Astrocyte of the hippocampus (primary cell): ENCODE measurements at regions not wholly inside any gene's neighbourhood (a gene's known extent, or its start where the extent isn't known, plus 50 kb on each side); places are given as distances from the start of the nearest gene placed in this dataset.

Experiments
- DNase-seq: peaks from one replicate; pipeline ENCODE4 v3.0.0; 2011; ENCODE audit warnings: low read depth, low spot score

- no peak for DNase-seq
Measured at GRCh38 chr5:56322592-56322991, 89.5 kb upstream of the ANKRD55 start.

DNA sequence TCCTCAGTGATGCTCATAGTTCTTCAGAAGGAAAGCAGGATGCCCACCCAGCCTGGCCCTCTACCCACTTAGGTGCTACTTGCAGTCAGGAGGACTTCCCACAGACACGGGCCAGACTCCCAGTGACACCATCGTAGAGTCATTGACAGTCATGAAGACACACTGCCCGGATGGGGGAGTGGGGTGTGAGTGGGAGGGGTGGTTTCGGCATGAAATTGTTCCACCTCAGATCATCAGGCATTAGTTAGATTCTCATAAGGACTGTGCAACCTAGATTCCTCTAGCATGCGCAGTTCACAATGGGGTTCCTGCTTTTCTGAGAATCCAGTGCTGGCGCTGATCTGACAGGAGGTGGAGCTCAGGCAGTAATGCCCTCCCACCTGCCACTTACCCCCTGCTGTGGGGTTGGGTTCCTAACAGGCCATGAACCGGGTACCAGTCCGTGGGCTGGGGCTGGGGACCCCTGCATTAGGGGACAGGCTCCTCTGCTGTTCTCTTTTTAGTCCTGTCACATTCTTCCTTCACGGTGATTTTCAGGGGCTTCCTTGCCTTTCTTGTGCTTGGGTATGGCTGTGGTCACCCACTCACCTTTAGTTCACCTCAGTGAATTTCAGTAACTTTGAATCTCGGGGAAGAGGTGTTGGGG, 88.2 kb upstream of the ANKRD55 start:
- DNase-seq, result no peak

DNA sequence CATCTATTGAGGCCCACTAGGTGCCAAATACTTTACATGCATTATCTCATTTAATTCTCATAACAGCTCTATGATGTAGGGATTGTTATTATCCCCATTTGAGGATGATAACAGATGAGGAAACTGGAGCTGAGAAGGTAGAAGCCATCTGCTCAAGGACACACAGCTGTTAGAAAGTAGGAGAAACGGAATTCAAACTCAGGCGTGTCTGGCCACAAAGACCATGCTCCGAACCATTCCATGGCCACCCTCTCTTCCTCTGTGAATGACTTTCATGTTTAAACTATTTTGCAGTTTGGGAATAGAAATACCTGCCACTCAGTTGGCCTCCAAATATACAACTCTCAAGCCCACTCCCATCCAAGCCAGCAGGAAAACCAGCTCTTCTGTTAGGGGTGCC, 87.6 kb upstream of the ANKRD55 start:
- no peak for DNase-seq

- DNase-seq, result no peak
Measured at GRCh38 chr5:56319526-56320181, 86.5 kb upstream of the ANKRD55 start.

DNA sequence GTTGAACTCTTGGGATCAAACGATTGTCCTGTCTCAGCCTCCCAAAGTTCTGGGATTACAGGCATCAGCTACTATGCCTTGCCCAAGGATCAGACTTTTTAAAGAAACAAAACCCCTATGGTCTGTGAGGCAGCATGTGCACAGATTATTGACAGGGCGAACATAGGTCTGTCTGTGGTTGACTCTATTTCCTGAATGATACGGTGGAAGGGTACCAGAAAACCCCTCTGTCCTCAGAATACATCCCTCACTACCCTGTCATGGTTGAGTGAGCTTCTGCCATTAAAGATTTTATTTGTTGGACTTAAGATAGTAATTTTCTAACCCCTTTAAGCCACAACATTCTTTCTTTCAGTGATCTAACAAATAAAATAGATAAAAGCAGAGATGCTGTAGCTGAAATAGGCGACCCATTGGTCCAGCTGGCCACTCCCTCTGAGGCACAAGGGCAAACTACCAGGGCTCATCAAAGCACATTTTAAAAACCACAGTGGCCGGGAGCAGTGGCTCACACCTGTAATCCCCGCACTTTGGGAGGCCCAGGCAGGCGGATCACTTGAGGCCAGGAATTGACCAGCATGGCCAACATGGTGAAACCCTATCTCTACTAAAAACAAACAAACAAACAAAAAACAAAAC, 84.9 kb upstream of the ANKRD55 start:
- DNase-seq, result no peak

- no peak for DNase-seq
Measured at GRCh38 chr5:56316299-56316994, 83.3 kb upstream of the ANKRD55 start.

DNA sequence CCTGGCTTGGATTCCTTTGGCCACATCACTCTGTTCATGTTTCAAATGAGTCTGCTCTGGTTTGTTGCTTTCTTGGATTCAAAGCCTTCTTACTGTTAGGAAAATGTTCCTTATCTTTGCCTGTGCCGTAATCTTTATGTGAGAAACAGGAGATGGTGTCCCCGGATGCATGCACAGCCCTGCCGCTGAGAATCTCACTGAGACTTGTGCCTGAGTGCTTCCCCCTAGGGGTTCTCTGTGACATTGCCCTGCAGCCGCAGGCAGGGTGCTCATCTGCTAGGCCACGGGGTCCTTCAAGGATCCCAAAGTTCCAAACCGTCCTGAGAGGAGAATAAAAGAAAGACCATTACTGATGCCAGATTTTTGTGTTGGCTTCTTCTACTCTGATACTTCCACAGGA, 81.4 kb upstream of the ANKRD55 start:
- DNase-seq, result no peak

- no peak for DNase-seq
Measured at GRCh38 chr5:56313596-56313995, 80.5 kb upstream of the ANKRD55 start.

DNA sequence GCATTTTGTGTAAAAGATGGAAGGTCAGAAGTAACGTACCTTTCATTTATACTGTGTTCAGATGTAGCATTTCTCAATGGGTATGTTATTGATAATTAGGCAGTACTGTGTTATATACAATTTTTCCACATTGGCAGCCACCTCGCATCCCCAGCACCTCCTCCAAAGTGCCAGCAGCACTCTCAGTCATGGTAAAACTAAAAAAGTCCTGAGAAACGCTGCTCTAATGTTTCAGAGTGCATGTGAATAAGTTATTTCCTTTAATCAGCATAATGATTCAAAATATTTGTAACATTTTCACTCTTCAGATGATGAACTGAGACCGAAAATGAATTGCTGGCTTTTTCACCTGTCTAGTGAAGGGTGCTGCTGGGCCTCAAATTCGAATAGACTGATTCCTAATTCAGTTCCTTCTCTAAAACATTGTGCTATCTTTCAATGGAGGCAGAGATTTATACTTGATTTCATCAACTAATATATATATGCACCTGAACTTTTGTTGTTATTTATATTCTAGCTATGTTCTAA, 79.9 kb upstream of the ANKRD55 start:
- no peak for DNase-seq

- DNase-seq, result no peak
Measured at GRCh38 chr5:56311306-56311905, 78.3 kb upstream of the ANKRD55 start.

- no peak for DNase-seq
Measured at GRCh38 chr5:56310711-56311204, 77.6 kb upstream of the ANKRD55 start.

GRCh38 chr5:56309262-56309826, 76.2 kb upstream of the ANKRD55 start:
- no peak for DNase-seq

- no peak for DNase-seq
Measured at GRCh38 chr5:56307714-56308333, 74.7 kb upstream of the ANKRD55 start.

- no peak for DNase-seq
Measured at GRCh38 chr5:56306433-56307150, 73.5 kb upstream of the ANKRD55 start.

DNA sequence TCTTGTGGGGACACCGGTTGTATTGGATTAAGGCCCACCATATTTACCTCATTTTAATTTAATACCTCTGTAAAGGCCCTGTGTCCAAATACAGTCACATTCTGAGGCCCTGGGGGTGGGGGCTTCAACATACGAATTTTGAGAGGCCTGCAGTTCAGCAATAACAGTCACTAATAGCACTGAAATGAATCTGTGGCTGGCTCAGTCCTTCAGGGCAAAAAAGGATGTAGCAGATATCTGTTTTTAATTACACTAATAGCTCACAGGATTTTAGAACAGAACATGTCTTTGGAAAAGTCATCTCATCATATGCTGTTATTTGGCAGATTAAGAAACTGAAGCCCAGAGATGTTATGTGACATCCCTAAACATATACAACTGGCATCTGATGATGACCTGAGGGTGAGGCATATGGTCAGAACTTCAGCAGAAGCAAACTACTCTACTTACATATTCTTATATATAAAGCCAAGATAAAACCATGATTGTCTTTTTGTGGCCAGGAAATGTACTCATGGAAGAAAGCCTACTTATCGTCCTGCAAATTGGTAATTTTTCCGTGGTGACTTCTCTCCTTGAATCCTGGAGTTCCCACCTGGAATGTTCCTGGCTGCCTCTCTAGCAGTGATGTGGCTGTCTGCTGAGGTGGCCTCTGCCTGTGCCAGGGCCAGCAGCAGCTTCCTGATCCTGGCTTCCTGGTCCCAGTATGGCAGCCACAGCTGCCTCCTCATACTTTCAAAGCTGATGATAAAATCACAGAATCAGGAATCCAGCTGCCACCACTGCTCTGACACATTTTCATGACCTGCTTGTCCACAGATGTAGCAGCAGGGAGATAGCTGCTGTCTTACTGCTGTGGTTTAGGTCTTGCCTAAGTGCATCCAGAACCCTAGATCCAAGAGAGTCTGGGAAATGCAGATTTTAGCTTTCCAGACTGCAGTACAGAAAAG, 72.1 kb upstream of the ANKRD55 start:
- DNase-seq, result no peak

GRCh38 chr5:56303511-56303910, 70.4 kb upstream of the ANKRD55 start:
- no peak for DNase-seq

DNA sequence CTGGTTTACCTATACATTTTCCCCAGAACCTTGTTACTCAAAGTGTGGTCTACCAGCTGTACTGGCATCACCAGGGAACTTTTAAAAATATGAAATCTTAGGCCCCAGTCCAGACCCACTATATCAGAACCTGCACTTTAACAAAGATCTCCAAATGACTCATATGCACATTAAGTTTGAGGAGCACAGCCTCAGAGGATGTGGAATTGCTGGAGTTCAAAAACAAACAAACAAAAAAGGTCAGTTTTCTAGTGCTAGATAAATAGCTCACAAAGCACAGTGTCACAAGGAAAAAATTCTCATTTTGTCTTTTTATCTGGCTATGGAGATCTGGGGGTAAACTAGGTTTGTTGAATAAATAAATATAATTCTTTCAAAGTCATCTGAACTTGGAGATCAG, 68.9 kb upstream of the ANKRD55 start:
- DNase-seq, result peak; percentile 49

- no peak for DNase-seq
Measured at GRCh38 chr5:56301069-56301468, 67.9 kb upstream of the ANKRD55 start.

DNA sequence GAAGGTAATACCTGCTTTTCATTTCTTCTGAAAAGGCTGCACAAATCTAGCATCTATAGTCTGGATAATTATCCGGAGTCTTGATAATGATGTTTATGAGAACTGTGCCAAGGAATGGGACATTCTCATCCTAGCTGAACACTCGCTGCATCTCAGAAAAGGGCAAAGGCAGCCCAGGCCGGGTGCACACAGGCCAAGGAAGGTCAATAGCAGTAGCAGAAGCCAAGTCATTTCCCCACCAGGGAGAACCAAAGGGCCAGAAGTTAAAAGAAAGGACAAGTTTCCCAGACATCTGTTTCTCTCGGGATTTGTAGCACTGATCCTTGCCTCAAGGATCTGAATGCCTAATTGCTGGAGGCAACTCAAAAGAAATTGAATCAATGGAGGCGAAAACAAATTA, 66.1 kb upstream of the ANKRD55 start:
- DNase-seq, result no peak
